A549 (cell line): ENCODE measurements at regions not wholly inside any gene's neighbourhood (a gene's known extent, or its start where the extent isn't known, plus 50 kb on each side); places are given as distances from the start of the nearest gene placed in this dataset.

Experiments used
- ATAC-seq, 2 experiments: fragments of 200-7000 bp in 1 of 2; fragments of >200 bp in 1 of 2; cut with Nextera tagmentation in 1 of 2; cut with Tn5 transposase in 1 of 2; 3 replicates each; pipeline versions ENCODE4 v1.8.0 to v1.9.1; 2018 to 2020; ENCODE audit warnings: mild to moderate bottlenecking in 1 of 2, moderate library complexity in 1 of 2
- CTCF ChIA-PET: fragments of 300-600 bp; sonication (Branson Sonifier 250); formaldehyde crosslinking; extraction: SDS; loops from one replicate; lab custom pipeline; 2021; ENCODE audit warnings: antibody characterized with exemption, inconsistent platforms; lab: Yijun Ruan, JAX
- POLR2A ChIA-PET: fragments of 350-600 bp; formaldehyde crosslinking; extraction: SDS; loops from one replicate; lab custom pipeline; 2021; ENCODE audit warnings: antibody characterized with exemption, inconsistent platforms; lab: Yijun Ruan, JAX
- DNase-seq, 2 experiments: peaks; one replicate each; pipeline versions ENCODE4 v3.0.0 to v3.0.0-alpha.2; 2011 to 2016; ENCODE audit warnings: low read depth in 1 of 2, low spot score in 1 of 2
- FAIRE-seq: peaks from 2 replicates; lab custom pipeline; 2011; peaks lifted over from hg19 to GRCh38; lab: Jason Lieb, UNC
- H3K27ac ChIP-seq, 2 experiments: fragments of >200 bp; sonication (Bioruptor Twin); formaldehyde crosslinking; 3 replicates each; pipeline ENCODE4 v1.5.1; 2016 to 2017
- H3K4me1 ChIP-seq: fragments of >200 bp; sonication (Bioruptor Twin); formaldehyde crosslinking; 3 replicates; pipeline ENCODE4 v1.6.1; 2016
- H3K4me2 ChIP-seq: fragments of >200 bp; sonication (Bioruptor Twin); formaldehyde crosslinking; 3 replicates; pipeline ENCODE4 v1.6.1; 2016
- H3K4me3 ChIP-seq: fragments of >200 bp; sonication (Bioruptor Twin); formaldehyde crosslinking; 3 replicates; pipeline ENCODE4 v1.5.1; 2016
- H3K9me3 ChIP-seq: fragments of >200 bp; sonication (Bioruptor Twin); formaldehyde crosslinking; 3 replicates; pipeline ENCODE4 v1.6.1; 2016
- CBX2 ChIP-seq: fragments of 200-600 bp; sonication (generic); IDR thresholded peaks from 2 replicates; pipeline ENCODE4 v1.6.1; 2016; ENCODE audit warnings: low read depth, mild to moderate bottlenecking, borderline replicate concordance
- CEBPB ChIP-seq, 2 experiments: fragments of >200 bp in 1 of 2; sonication (Bioruptor Twin) in 1 of 2; formaldehyde crosslinking in 1 of 2; IDR thresholded peaks; 2 replicates each; pipeline ENCODE4 v1.6.1; 2012 to 2016
- CHD4 ChIP-seq: fragments of 200-600 bp; sonication (generic); IDR thresholded peaks from 2 replicates; pipeline ENCODE4 v1.6.1; 2016; ENCODE audit warnings: antibody characterized with exemption, mild to moderate bottlenecking, borderline replicate concordance
- E2F6 ChIP-seq: IDR thresholded peaks from 2 replicates; pipeline ENCODE4 v1.6.1; 2012; ENCODE audit warnings: low read depth, borderline replicate concordance
- EHF ChIP-seq: fragments of 250-450 bp; sonication (Bioruptor Pico); IDR thresholded peaks from 2 replicates; pipeline ENCODE4 v1.5.0; 2020; ENCODE audit warnings: mild to moderate bottlenecking
- JUN ChIP-seq, 2 experiments: fragments of >200 bp; sonication (Bioruptor Twin); formaldehyde crosslinking; IDR thresholded peaks; 2 replicates in 1 of 2; 3 replicates in 1 of 2; pipeline ENCODE4 v1.6.1; 2016 to 2017
- NR3C1 ChIP-seq: fragments of >200 bp; sonication (Bioruptor Twin); formaldehyde crosslinking; IDR thresholded peaks from 3 replicates; pipeline ENCODE4 v1.6.1; 2017
- PHF8 ChIP-seq: fragments of 200-600 bp; sonication (generic); IDR thresholded peaks from 2 replicates; pipeline ENCODE4 v1.6.1; 2016; ENCODE audit warnings: low read depth, mild to moderate bottlenecking, antibody characterized with exemption, moderate library complexity, borderline replicate concordance
- RARB ChIP-seq: fragments of 250-450 bp; sonication (Bioruptor Pico); IDR thresholded peaks from 2 replicates; pipeline ENCODE4 v1.8.0; 2021; ENCODE audit warnings: mild to moderate bottlenecking, moderate library complexity
- SMC3 ChIP-seq: fragments of >200 bp; sonication (Bioruptor Twin); formaldehyde crosslinking; IDR thresholded peaks from 3 replicates; pipeline ENCODE4 v1.6.1; 2018; ENCODE audit warnings: inconsistent platforms
- TP53 ChIP-seq: fragments of 250-450 bp; sonication (Bioruptor Pico); IDR thresholded peaks from 2 replicates; pipeline ENCODE4 v1.5.0; 2021; ENCODE audit warnings: mild to moderate bottlenecking, moderate library complexity
- ZFP36 ChIP-seq: fragments of 450-650 bp; IDR thresholded peaks from 2 replicates; pipeline ENCODE4 v1.6.1; 2014; ENCODE audit warnings: borderline replicate concordance; ENCODE audit not compliant: partially characterized antibody
- ZSCAN20 ChIP-seq: fragments of 250-450 bp; sonication (Bioruptor Pico); IDR thresholded peaks from 2 replicates; pipeline ENCODE4 v1.8.0; 2022; ENCODE audit warnings: mild to moderate bottlenecking, moderate library complexity
- WGBS: methylation state at CpG from one replicate; pipeline ENCODE4 v1.1.6; 2017; ENCODE audit errors: missing lambda C conversion rate; 5-methylcytosine and 5-hydroxymethylcytosine counted together
- TF ChIP-seq, protein P1 (sequence below): fragments of >200 bp; sonication (Bioruptor Twin); formaldehyde crosslinking; IDR thresholded peaks from 2 replicates; pipeline ENCODE4 v1.6.1; 2016
- TF ChIP-seq, protein P2 (sequence below): IDR thresholded peaks from 2 replicates; pipeline ENCODE4 v1.6.1; 2012
- TF ChIP-seq, protein P3 (sequence below): fragments of >200 bp; sonication (Bioruptor Twin); formaldehyde crosslinking; IDR thresholded peaks from 3 replicates; pipeline ENCODE4 v1.5.1; 2016
- TF ChIP-seq, protein P4 (sequence below): fragments of 200-600 bp; sonication (generic); IDR thresholded peaks from 2 replicates; pipeline ENCODE4 v1.6.1; 2016; ENCODE audit warnings: antibody characterized with exemption, mild to moderate bottlenecking, moderate library complexity

DNA sequence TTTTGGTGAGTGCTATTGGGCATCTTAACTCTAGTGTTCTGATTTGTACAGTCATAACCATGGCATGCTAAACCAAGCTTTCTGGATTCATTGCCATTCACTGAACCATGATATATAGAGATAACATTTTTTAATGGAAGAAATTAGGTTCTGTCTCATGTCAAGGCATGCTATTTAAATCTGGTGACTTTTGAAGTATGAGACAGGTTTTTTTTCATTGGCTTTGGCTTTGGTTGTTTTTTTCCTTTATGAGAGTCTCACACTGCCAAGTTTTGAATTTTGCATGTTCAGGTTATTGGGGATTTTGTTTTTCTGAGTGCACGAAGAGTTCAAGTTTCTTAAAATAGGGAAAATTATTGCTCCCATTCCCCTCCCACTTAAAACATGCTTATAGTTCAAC is 141.3 kb upstream of the ADAMTS5 start:
- ATAC-seq: no peak
- H3K4me1 ChIP-seq: no peaks in the 10 kb centered on the region
- H3K4me3 ChIP-seq: no peak overlapping the region
- WGBS: 6% methylated on average over 1 of the region's 1 CpG
- POLR2A ChIA-PET: no interaction called here
- no peak overlapping the region for H3K4me2 ChIP-seq
- no peak for FAIRE-seq
- no peak for DNase-seq
- no peak overlapping the region for H3K27ac ChIP-seq
- CTCF ChIA-PET: no interaction called here
- no peak for TF ChIP-seq JUN (IDR thresholded peaks at IDR 0.05)
- TF ChIP-seq, protein P1, sequence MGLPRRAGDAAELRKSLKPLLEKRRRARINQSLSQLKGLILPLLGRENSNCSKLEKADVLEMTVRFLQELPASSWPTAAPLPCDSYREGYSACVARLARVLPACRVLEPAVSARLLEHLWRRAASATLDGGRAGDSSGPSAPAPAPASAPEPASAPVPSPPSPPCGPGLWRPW: no peak
- TF ChIP-seq, protein P2, sequence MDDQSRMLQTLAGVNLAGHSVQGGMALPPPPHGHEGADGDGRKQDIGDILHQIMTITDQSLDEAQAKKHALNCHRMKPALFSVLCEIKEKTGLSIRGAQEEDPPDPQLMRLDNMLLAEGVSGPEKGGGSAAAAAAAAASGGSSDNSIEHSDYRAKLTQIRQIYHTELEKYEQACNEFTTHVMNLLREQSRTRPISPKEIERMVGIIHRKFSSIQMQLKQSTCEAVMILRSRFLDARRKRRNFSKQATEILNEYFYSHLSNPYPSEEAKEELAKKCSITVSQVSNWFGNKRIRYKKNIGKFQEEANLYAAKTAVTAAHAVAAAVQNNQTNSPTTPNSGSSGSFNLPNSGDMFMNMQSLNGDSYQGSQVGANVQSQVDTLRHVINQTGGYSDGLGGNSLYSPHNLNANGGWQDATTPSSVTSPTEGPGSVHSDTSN: no peak
- TF ChIP-seq SMC3: no peak
- no peak for TF ChIP-seq E2F6
- no peak for TF ChIP-seq CBX2
- TF ChIP-seq PHF8: no peak
- TF ChIP-seq RARB (CRISPR knock-in tag): no peak
- no peak for TF ChIP-seq CHD4
- no peaks in the 10 kb centered on the region for H3K9me3 ChIP-seq

GRCh38 chr21:27104846-27105431 is 138.1 kb upstream of the ADAMTS5 start:
- no peak for DNase-seq
- WGBS: 0% methylated on average over 5 of the region's 5 CpGs
- Histone ChIP-seq H3K4me3 (no peak overlapping the region), H3K27ac (no peak overlapping the region), H3K4me1 (no peaks in the 10 kb centered on the region), H3K4me2 (no peak overlapping the region), H3K9me3 (no peaks in the 10 kb centered on the region)
- POLR2A ChIA-PET: no interaction called here
- ATAC-seq: no peak
- no peak for FAIRE-seq
- no peak for TF ChIP-seq PHF8
- TF ChIP-seq, protein P3, sequence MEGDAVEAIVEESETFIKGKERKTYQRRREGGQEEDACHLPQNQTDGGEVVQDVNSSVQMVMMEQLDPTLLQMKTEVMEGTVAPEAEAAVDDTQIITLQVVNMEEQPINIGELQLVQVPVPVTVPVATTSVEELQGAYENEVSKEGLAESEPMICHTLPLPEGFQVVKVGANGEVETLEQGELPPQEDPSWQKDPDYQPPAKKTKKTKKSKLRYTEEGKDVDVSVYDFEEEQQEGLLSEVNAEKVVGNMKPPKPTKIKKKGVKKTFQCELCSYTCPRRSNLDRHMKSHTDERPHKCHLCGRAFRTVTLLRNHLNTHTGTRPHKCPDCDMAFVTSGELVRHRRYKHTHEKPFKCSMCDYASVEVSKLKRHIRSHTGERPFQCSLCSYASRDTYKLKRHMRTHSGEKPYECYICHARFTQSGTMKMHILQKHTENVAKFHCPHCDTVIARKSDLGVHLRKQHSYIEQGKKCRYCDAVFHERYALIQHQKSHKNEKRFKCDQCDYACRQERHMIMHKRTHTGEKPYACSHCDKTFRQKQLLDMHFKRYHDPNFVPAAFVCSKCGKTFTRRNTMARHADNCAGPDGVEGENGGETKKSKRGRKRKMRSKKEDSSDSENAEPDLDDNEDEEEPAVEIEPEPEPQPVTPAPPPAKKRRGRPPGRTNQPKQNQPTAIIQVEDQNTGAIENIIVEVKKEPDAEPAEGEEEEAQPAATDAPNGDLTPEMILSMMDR: no peak
- TF ChIP-seq ZSCAN20 (CRISPR knock-in tag): no peak
- TF ChIP-seq ZFP36: no peak
- TF ChIP-seq CEBPB (IDR thresholded peaks at IDR 0.05): no peak
- TF ChIP-seq RARB (CRISPR knock-in tag): no peak
- no peak for TF ChIP-seq TP53 (CRISPR knock-in tag)
- no peak for TF ChIP-seq EHF (CRISPR knock-in tag)
- TF ChIP-seq, protein P4, sequence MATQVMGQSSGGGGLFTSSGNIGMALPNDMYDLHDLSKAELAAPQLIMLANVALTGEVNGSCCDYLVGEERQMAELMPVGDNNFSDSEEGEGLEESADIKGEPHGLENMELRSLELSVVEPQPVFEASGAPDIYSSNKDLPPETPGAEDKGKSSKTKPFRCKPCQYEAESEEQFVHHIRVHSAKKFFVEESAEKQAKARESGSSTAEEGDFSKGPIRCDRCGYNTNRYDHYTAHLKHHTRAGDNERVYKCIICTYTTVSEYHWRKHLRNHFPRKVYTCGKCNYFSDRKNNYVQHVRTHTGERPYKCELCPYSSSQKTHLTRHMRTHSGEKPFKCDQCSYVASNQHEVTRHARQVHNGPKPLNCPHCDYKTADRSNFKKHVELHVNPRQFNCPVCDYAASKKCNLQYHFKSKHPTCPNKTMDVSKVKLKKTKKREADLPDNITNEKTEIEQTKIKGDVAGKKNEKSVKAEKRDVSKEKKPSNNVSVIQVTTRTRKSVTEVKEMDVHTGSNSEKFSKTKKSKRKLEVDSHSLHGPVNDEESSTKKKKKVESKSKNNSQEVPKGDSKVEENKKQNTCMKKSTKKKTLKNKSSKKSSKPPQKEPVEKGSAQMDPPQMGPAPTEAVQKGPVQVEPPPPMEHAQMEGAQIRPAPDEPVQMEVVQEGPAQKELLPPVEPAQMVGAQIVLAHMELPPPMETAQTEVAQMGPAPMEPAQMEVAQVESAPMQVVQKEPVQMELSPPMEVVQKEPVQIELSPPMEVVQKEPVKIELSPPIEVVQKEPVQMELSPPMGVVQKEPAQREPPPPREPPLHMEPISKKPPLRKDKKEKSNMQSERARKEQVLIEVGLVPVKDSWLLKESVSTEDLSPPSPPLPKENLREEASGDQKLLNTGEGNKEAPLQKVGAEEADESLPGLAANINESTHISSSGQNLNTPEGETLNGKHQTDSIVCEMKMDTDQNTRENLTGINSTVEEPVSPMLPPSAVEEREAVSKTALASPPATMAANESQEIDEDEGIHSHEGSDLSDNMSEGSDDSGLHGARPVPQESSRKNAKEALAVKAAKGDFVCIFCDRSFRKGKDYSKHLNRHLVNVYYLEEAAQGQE: no peak
- no peak for TF ChIP-seq NR3C1
- CTCF ChIA-PET: no interaction called here
